Fibroblast of lung (primary cell): ENCODE measurements at regions not wholly inside any gene's neighbourhood (a gene's known extent, or its start where the extent isn't known, plus 50 kb on each side); places are given as distances from the start of the nearest gene placed in this dataset.

Experiments
- DNase-seq, 2 donors: peaks; one replicate each; pipeline versions ENCODE4 v3.0.0 to v3.0.0-alpha.2; 2010; ENCODE audit warnings: low read depth in 2 of 2
- H2AFZ ChIP-seq: 2 replicates; pipeline ENCODE4 v1.5.1; 2012; ENCODE audit warnings: low read length, control low read depth, inconsistent platforms
- H3K27ac ChIP-seq: 2 replicates; pipeline ENCODE4 v1.5.1; 2011; ENCODE audit warnings: low read length, control low read depth; ENCODE audit not compliant: insufficient read depth
- H3K27me3 ChIP-seq: 2 replicates; pipeline ENCODE4 v1.5.1; 2011; ENCODE audit warnings: mild to moderate bottlenecking, low read length; ENCODE audit not compliant: control insufficient read depth, insufficient read depth
- H3K36me3 ChIP-seq: 2 replicates; pipeline ENCODE4 v1.5.1; 2011; ENCODE audit warnings: low read length; ENCODE audit not compliant: control insufficient read depth, insufficient read depth
- H3K4me1 ChIP-seq: 2 replicates; pipeline ENCODE4 v1.5.1; 2011; ENCODE audit warnings: low read length; ENCODE audit not compliant: control insufficient read depth, insufficient read depth; ENCODE audit errors: extremely low read depth
- H3K4me2 ChIP-seq: 2 replicates; pipeline ENCODE4 v1.5.1; 2011; ENCODE audit warnings: low read length, control low read depth; ENCODE audit not compliant: insufficient read depth; ENCODE audit errors: extremely low read depth
- H3K4me3 ChIP-seq, 4 experiments: fragments of 200-600 bp in 1 of 4; sonication (generic) in 1 of 4; replicated peaks in 1 of 4; 2 replicates each; pipeline ENCODE4 v1.5.1; 2011 to 2016; ENCODE audit warnings: low read length in 4 of 4, low read depth in 3 of 4, mild to moderate bottlenecking in 3 of 4, control low read depth in 2 of 4, inconsistent platforms in 1 of 4, mixed read lengths in 1 of 4; ENCODE audit not compliant: insufficient read depth in 1 of 4; ENCODE audit errors: control extremely low read depth in 1 of 4
- H3K79me2 ChIP-seq: 2 replicates; pipeline ENCODE4 v1.5.1; 2012; ENCODE audit warnings: mild to moderate bottlenecking, low read length, inconsistent platforms; ENCODE audit not compliant: control insufficient read depth, insufficient read depth
- H3K9ac ChIP-seq: 2 replicates; pipeline ENCODE4 v1.5.1; 2011; ENCODE audit warnings: mild to moderate bottlenecking, low read length, control low read depth; ENCODE audit not compliant: insufficient read depth
- H3K9me3 ChIP-seq: 2 replicates; pipeline ENCODE4 v1.5.1; 2012; ENCODE audit warnings: low read depth, low read length; ENCODE audit not compliant: control insufficient read depth, insufficient read depth
- H4K20me1 ChIP-seq: 2 replicates; pipeline ENCODE4 v1.5.1; 2011; ENCODE audit warnings: low read length; ENCODE audit not compliant: control insufficient read depth, insufficient read depth; ENCODE audit errors: extremely low read depth
- EZH2 ChIP-seq: IDR thresholded peaks from 2 replicates; pipeline ENCODE4 v1.5.1; 2012; ENCODE audit warnings: low read length, control low read depth, mild to moderate bottlenecking; ENCODE audit errors: missing control alignments
- TF ChIP-seq, protein P1 (sequence below), 2 donors: IDR thresholded peaks in 1 of 2; conservative IDR thresholded peaks in 1 of 2; 1 replicate in 1 of 2; 2 replicates in 1 of 2; pipeline ENCODE4 v1.5.1; 2011 to 2012; ENCODE audit warnings: low read length in 2 of 2, control low read depth in 1 of 2, inconsistent platforms in 1 of 2, low read depth in 1 of 2, mild to moderate bottlenecking in 1 of 2

DNA sequence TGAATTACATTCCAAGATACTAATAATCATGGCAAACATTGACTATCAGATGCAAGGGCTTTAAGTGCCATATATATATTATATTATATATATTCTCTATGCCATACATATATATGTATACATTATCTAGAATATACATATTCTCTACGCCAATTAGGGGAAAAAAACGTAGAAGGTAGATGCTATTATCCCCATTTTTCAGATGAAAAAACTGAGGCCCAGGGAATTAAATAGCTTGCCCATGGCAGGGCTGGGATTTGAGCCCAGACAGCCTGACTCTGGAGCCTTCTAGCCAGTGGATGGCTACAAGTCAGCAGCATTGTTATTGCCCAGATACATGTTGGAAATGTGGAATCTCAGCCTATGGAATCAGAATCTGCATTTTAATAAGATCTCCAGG lies 116.0 kb upstream of the BTG1 start:
- H3K9ac ChIP-seq = no peak overlapping the region
- no peaks in the 10 kb centered on the region for H3K27me3 ChIP-seq
- H3K4me1 ChIP-seq = no peaks in the 10 kb centered on the region
- no peaks in the 10 kb centered on the region for H4K20me1 ChIP-seq
- no peak for DNase-seq
- H2AFZ ChIP-seq = no peak overlapping the region
- H3K4me2 ChIP-seq = no peak overlapping the region
- no peaks in the 10 kb centered on the region for H3K9me3 ChIP-seq
- H3K27ac ChIP-seq = no peak overlapping the region
- no peaks in the 10 kb centered on the region for H3K79me2 ChIP-seq
- H3K4me3 ChIP-seq = no peak overlapping the region
- no peak for TF ChIP-seq EZH2
- TF ChIP-seq, protein P1, sequence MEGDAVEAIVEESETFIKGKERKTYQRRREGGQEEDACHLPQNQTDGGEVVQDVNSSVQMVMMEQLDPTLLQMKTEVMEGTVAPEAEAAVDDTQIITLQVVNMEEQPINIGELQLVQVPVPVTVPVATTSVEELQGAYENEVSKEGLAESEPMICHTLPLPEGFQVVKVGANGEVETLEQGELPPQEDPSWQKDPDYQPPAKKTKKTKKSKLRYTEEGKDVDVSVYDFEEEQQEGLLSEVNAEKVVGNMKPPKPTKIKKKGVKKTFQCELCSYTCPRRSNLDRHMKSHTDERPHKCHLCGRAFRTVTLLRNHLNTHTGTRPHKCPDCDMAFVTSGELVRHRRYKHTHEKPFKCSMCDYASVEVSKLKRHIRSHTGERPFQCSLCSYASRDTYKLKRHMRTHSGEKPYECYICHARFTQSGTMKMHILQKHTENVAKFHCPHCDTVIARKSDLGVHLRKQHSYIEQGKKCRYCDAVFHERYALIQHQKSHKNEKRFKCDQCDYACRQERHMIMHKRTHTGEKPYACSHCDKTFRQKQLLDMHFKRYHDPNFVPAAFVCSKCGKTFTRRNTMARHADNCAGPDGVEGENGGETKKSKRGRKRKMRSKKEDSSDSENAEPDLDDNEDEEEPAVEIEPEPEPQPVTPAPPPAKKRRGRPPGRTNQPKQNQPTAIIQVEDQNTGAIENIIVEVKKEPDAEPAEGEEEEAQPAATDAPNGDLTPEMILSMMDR (conservative IDR thresholded peaks at IDR 0.05 in 1 of 2, IDR thresholded peaks at IDR 0.05 in 1 of 2; ENCODE audit: low read depth in 1 of 2, low read length in 2 of 2) = no peak
- H3K36me3 ChIP-seq = no peaks in the 10 kb centered on the region

DNA sequence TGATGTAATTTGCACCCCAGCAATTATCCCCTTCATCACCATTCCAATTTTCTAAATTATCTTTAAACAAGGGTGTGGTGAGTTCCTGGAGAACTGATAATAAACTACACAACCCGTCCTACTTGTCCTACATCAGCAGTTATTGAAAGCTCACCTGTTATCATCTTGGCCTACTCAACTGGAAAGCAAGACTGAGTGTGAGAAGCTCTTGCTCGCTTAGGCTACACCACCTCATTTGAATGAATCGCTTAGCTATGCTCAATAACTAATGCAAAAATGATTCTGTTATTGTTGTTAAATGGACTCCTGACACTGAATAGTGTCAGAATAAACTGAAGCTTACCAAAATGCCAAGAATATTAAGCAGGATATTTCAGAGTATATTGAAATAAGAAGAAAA lies 115.4 kb upstream of the BTG1 start:
- Histone ChIP-seq H3K4me1 (no peaks in the 10 kb centered on the region), H3K79me2 (no peaks in the 10 kb centered on the region), H3K36me3 (no peaks in the 10 kb centered on the region), H3K4me3 (no peak overlapping the region), H3K27ac (no peak overlapping the region), H3K9ac (no peak overlapping the region), H4K20me1 (no peaks in the 10 kb centered on the region), H2AFZ (no peak overlapping the region), H3K4me2 (no peak overlapping the region), H3K27me3 (no peaks in the 10 kb centered on the region), H3K9me3 (no peaks in the 10 kb centered on the region)
- no peak for TF ChIP-seq EZH2
- TF ChIP-seq, protein P1 (conservative IDR thresholded peaks at IDR 0.05 in 1 of 2, IDR thresholded peaks at IDR 0.05 in 1 of 2; ENCODE audit: low read depth in 1 of 2, low read length in 2 of 2) = no peak
- DNase-seq = no peak

DNA sequence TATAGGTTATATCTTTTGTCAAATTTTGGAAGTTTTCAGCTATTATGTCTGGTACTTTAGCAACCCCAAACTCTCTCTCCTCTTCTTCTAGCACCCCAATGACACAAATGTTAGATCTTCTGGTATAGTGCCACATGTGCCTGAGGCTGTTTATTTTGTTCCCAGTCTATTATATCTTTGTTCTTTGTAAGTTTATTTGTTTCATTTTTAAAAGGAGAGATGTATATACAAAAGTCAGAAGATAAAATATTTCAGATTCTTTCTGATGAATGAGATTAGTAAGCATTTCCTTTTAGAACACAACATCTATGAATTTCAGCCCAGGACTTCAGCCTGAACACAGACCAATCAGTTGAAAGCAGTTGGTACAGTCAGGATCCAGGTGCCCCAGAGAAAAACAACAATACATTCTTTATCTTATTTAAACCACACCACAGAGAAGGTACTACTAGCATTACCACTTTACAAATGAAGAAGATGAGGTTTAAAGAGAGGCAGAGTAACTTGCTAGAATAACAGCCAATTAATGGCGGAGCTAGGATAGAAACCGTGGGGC lies 114.1 kb upstream of the BTG1 start:
- H3K9ac ChIP-seq = no peak overlapping the region
- H3K79me2 ChIP-seq = no peaks in the 10 kb centered on the region
- DNase-seq = no peak
- H3K4me3 ChIP-seq = no peak overlapping the region
- no peak overlapping the region for H3K4me2 ChIP-seq
- H3K27me3 ChIP-seq = no peaks in the 10 kb centered on the region
- H4K20me1 ChIP-seq = no peaks in the 10 kb centered on the region
- H3K9me3 ChIP-seq = no peaks in the 10 kb centered on the region
- no peak overlapping the region for H2AFZ ChIP-seq
- H3K36me3 ChIP-seq = no peaks in the 10 kb centered on the region
- no peaks in the 10 kb centered on the region for H3K4me1 ChIP-seq
- TF ChIP-seq, protein P1 (conservative IDR thresholded peaks at IDR 0.05 in 1 of 2, IDR thresholded peaks at IDR 0.05 in 1 of 2; ENCODE audit: low read depth in 1 of 2, low read length in 2 of 2) = no peak
- TF ChIP-seq EZH2 = no peak
- H3K27ac ChIP-seq = no peak overlapping the region
